Motor neuron (in vitro differentiated cells): ENCODE measurements at regions not wholly inside any gene's neighbourhood (a gene's known extent, or its start where the extent isn't known, plus 50 kb on each side); places are given as distances from the start of the nearest gene placed in this dataset.
A peak's percentile ranks its signal among the peaks of the same experiment; 100 is the strongest.
"Not testable (repeated sequence)": the region's sequence is repeated elsewhere in the genome, so short reads cannot be mapped to it uniquely, and the experiment has no call there.

Experiments
- ATAC-seq, 8 experiments: fragments of 200-7000 bp; cut with Tn5 transposase; replicated peaks in 6 of 8; 2 replicates each; pipeline ENCODE4 v1.8.0; 2021; ENCODE audit warnings: mild to moderate bottlenecking in 8 of 8, moderate library complexity in 8 of 8
- H3K27ac ChIP-seq, 2 donors: fragments of 250-450 bp; sonication (Bioruptor Pico); 2 replicates each; pipeline ENCODE4 v1.9.0; 2021; ENCODE audit warnings: antibody characterized with exemption in 2 of 2, mild to moderate bottlenecking in 2 of 2, moderate library complexity in 1 of 2
- H3K4me1 ChIP-seq, 2 donors: fragments of 250-450 bp; sonication (Bioruptor Pico); replicated peaks in 1 of 2; 2 replicates each; pipeline ENCODE4 v1.6.1; 2021; ENCODE audit warnings: antibody characterized with exemption in 2 of 2, mild to moderate bottlenecking in 2 of 2, moderate library complexity in 1 of 2
- H3K4me3 ChIP-seq, 5 donors: fragments of 250-450 bp; sonication (Bioruptor Pico); 2 replicates each; pipeline ENCODE4 v1.9.0; 2021; ENCODE audit warnings: antibody characterized with exemption in 5 of 5, mild to moderate bottlenecking in 5 of 5, moderate library complexity in 4 of 5
- WGBS, 10 experiments: fragments of 450-650 bp; shearing (Covaris generic); methylation state at CpG; one replicate each; pipeline ENCODE4 v1.0.0; 2022; 5-methylcytosine and 5-hydroxymethylcytosine counted together
- in situ Hi-C, 9 experiments: fragments of 400-800 bp; cut with MboI; loops; one replicate each; pipeline ENCODE4 v1.15.0; 2021; ENCODE audit warnings: low sequenced_read_pairs in 9 of 9, low pct_unique_long_range_greater_than_20kb in 2 of 9; ENCODE audit not compliant: unreplicated experiment in 9 of 9

- H3K27ac ChIP-seq, H3K4me1 ChIP-seq, H3K4me3 ChIP-seq, in situ Hi-C loops: not testable (repeated sequence)
- WGBS, 10 experiments, result no CpG with 5 or more reads among the region's 5 CpGs
- peak in 3 of 8 experiments; percentile 36 to 76 (median 62) for ATAC-seq
Observed at GRCh38 chr6:68897-69561, 223.3 kb upstream of the DUSP22 start.
